ENCODE measurements at regions not wholly inside any gene's neighbourhood (a gene's known extent, or its start where the extent isn't known, plus 50 kb on each side); places are given as distances from the start of the nearest gene placed in this dataset.

- CTCF ChIA-PET (ENCODE audit: low intra/inter-chr PET ratio, low total read pairs): no interaction called here
- intact Hi-C loops (cut with micrococcal nuclease; ENCODE audit: unreplicated experiment) (no loop called here), in situ Hi-C loops (cut with HindIII; ENCODE audit: extremely low pct_ligation_motif_present, low pct_unique_long_range_greater_than_20kb) (no loop called here)
- FAIRE-seq (no peak), DNase-seq (ENCODE audit: low spot score) (no peak), ATAC-seq (no peak)
- no peaks in the 10 kb centered on the region for H3K27me3 ChIP-seq (ENCODE audit: control insufficient read depth in 1 of 2, insufficient read depth in 2 of 2, low read length in 2 of 2)
- no peaks in the 10 kb centered on the region for H3K79me2 ChIP-seq (ENCODE audit: insufficient read depth, low read length)
- H3K9me3 ChIP-seq (ENCODE audit: low read length): no peaks in the 10 kb centered on the region
- no TSS peak for BruUV-seq (replicated peaks)
- H3K4me3 ChIP-seq (replicated peaks in 1 of 3; ENCODE audit: insufficient read depth in 1 of 3, low read depth in 2 of 3, low read length in 3 of 3): no peak overlapping the region
- no peak overlapping the region for H3K27ac ChIP-seq (ENCODE audit: extremely low read length, insufficient read depth, low read length)
- H3K9ac ChIP-seq (ENCODE audit: insufficient read depth, low read depth, low read length): no peak overlapping the region
- no peaks in the 10 kb centered on the region for H3K36me3 ChIP-seq (replicated peaks in 1 of 2; ENCODE audit: control insufficient read depth in 1 of 2, insufficient read depth in 2 of 2, low read length in 2 of 2)
- no peaks in the 10 kb centered on the region for H4K20me1 ChIP-seq (ENCODE audit: insufficient read depth, low read length)
- no peak overlapping the region for H2AFZ ChIP-seq (ENCODE audit: low read length)
- 3% methylated on average over 2 of the region's 2 CpGs for WGBS (ENCODE audit: low lambda C conversion rate)
- H3K4me2 ChIP-seq (ENCODE audit: low read depth, low read length): no peak overlapping the region
- TF ChIP-seq ZBTB38 (CRISPR knock-in tag; IDR thresholded peaks at IDR 0.05): no peak
- TF ChIP-seq, protein P1, sequence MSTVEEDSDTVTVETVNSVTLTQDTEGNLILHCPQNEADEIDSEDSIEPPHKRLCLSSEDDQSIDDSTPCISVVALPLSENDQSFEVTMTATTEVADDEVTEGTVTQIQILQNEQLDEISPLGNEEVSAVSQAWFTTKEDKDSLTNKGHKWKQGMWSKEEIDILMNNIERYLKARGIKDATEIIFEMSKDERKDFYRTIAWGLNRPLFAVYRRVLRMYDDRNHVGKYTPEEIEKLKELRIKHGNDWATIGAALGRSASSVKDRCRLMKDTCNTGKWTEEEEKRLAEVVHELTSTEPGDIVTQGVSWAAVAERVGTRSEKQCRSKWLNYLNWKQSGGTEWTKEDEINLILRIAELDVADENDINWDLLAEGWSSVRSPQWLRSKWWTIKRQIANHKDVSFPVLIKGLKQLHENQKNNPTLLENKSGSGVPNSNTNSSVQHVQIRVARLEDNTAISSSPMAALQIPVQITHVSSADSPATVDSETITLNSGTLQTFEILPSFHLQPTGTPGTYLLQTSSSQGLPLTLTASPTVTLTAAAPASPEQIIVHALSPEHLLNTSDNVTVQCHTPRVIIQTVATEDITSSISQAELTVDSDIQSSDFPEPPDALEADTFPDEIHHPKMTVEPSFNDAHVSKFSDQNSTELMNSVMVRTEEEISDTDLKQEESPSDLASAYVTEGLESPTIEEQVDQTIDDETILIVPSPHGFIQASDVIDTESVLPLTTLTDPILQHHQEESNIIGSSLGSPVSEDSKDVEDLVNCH (CRISPR knock-in tag; IDR thresholded peaks at IDR 0.05): no peak
- TF ChIP-seq E2F5 (CRISPR knock-in tag; conservative IDR thresholded peaks at IDR 0.05): no peak
- TF ChIP-seq ZNF543 (CRISPR knock-in tag; IDR thresholded peaks at IDR 0.05): no peak
- no peak for TF ChIP-seq GPBP1L1 (CRISPR knock-in tag; IDR thresholded peaks at IDR 0.05)
- TF ChIP-seq ZFYVE20 (CRISPR knock-in tag; IDR thresholded peaks at IDR 0.05; ENCODE audit: borderline replicate concordance, low read depth): no peak
- TF ChIP-seq PLRG1 (conservative IDR thresholded peaks at IDR 0.05): no peak
- TF ChIP-seq SRSF4 (IDR thresholded peaks at IDR 0.05; ENCODE audit: low read depth, low read length, poor library complexity, severe bottlenecking): no peak
- TF ChIP-seq RFX3 (CRISPR knock-in tag; IDR thresholded peaks at IDR 0.05): no peak
- no peak for TF ChIP-seq FOXO4 (CRISPR knock-in tag; conservative IDR thresholded peaks at IDR 0.05)
- no peak for TF ChIP-seq ZNF709 (CRISPR knock-in tag; IDR thresholded peaks at IDR 0.05)
- TF ChIP-seq, protein P2, sequence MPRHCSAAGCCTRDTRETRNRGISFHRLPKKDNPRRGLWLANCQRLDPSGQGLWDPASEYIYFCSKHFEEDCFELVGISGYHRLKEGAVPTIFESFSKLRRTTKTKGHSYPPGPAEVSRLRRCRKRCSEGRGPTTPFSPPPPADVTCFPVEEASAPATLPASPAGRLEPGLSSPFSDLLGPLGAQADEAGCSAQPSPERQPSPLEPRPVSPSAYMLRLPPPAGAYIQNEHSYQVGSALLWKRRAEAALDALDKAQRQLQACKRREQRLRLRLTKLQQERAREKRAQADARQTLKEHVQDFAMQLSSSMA (CRISPR knock-in tag; IDR thresholded peaks at IDR 0.05): no peak
- TF ChIP-seq ZNF800 (CRISPR knock-in tag; IDR thresholded peaks at IDR 0.05): no peak
- TF ChIP-seq SALL1 (CRISPR knock-in tag; IDR thresholded peaks at IDR 0.05): no peak
- TF ChIP-seq POLR2G (IDR thresholded peaks at IDR 0.05; ENCODE audit: low read depth, low read length): no peak
- no peaks in the 10 kb centered on the region for H3K4me1 ChIP-seq (ENCODE audit: insufficient read depth, low read length)
- POLR2A ChIA-PET: no interaction called here
Observed at GRCh38 chr15:35963326-35963725, 417.4 kb upstream of the DPH6 start.

Data from HepG2 (cell line).